GM18511 (cell line): ENCODE measurements at regions not wholly inside any gene's neighbourhood (a gene's known extent, or its start where the extent isn't known, plus 50 kb on each side); places are given as distances from the start of the nearest gene placed in this dataset.

ENCODE experiments used
- ATAC-seq: cut with Tn5 transposase; IDR thresholded peaks from one replicate; pipeline ENCODE4 v1.9.1; 2021; ENCODE audit warnings: mild to moderate bottlenecking, moderate library complexity; ENCODE audit not compliant: unreplicated experiment

DNA sequence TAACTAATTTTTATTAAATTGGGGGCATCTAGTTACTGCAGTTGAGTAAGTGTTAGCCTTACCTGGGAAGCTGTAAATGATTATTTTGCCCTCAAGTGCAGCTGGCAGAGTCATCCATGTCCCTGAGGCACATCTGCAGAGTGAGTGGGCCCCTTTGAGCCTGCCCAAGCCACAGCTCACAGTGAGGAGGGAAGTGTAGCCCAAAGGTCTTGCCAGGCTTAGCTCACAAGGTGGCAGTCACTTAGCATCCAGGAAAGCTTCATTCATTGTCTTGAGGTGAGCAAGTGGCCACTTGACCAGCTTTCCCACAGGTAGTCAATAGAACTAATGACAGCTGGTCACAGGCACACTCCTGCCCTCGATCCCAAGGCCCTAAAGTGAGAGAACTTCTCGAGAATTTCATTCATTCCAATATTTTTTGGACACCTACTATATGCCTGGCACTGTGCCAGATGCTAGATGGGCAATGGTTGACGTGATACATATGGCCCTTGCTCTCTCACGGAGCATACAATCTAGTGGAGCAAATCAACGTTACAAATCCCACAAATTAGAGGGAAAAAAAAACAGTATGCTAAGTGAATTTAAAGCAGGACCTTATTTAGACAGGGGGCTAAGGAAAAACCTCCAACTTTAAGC lies 163.3 kb upstream of the IL12A start:
- ATAC-seq, result no peak

DNA sequence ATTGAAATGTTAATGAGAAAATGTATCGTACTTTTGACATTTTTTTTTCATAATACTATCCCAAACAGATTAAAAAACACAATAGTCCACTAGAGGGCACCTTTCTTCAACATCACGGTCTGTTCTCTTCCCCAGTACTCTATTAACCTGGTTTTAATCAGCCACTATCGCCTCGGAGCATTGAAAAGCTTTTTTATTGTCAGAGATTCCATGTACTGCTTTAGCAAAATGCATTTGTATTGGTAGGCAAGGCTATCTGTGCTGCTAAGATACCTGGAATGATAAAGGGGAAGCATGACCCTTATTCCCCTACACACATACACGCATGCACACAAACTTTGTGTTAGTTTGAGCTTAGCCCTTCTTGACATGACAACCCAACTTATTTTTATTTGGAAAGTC lies 160.1 kb upstream of the IL12A start:
- peak; percentile 32 for ATAC-seq

DNA sequence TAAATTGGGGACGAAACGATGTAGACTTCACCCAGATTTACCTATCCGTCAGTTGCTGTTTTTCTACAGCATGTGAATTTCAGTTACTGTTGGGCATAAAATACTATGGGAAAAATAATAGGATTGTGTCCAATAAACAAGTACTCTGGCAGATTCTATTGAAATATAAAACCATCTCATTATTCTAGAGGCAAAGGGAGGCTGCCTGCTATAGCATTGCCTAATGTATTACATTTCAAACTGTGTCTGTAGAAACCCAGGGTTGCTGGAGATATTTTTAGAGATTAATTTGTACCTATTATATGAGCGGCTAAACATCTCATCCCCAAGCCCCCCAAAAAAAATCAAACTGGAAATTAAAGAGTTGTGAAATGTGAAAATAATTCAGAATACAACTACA lies 159.6 kb upstream of the IL12A start:
- ATAC-seq, result no peak

DNA sequence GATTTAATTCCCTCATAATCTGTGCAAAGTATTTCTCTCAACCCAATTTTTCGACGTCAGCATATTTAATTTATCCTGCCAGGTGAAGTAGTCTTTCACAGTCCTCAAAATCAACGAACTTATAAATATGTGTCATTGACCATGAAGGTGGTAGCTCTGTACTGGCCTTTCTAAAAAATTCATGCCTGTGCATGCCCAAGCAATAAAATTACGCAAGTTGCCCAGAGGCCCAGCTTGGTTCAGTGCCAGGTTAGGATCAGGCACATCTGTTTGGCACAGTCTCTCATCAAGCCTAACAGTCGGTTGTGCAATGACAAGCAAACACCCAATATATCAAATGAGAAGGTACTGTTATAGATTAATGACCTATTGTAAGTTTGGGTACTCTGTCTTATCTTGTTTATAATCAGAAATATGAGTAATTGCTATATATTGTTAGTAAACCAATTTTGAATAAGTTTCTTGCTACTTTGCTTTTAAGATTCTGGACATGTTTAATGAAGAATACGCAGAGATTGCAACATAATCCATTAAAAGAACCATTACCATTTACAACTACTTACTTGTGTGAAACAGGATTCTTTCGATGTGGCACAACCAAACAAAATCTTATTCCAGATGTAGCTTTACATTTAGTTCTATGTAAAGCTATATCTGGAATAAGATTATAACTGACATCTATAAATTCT lies 159.0 kb upstream of the IL12A start:
- no peak for ATAC-seq

DNA sequence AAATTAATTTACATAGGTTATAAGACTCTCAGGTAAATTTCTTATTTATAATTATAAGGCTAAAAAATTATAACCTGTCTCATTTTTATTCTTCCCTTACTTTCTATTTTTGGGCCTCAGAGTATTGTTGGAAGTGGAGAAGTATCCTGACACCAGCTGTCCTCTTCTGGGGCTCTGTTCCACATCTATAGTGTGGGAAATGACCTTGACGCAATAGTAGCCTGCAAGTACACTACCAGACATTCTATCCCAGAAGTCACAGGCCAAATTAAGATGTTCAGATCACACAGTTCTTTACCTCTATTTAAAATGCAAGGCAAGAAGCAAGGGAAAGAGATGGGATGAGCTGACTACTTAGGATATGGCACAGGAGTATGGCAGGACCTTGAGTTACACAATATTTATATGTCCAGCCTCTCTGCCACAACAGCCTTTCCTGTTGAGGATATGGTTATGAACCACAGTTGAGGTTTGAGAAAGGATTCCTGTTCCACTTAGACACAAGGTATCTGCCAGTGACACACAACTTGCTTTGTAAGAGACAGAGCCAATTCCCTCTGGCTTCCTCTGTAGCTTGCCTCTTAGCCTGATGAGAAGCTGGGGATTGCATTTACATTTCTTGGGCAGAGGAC lies 158.0 kb upstream of the IL12A start:
- ATAC-seq, result no peak

DNA sequence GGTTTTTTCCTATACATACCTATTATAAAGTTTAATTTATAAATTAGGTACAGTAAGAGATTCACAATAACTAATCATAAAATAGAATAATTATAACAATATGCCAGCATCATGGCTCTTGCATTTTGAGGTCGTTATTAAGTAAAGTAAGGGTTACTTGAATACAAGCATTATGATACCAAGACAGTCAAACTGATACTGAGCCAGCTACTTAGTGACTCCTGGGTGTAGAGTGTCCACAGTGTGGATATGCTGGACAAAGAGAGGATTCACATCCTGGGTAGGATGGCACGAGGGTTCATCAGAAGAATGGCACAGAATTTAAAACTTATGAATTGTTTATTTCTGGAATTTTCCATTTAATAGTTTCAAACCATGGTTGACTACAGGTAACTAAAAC lies 157.2 kb upstream of the IL12A start:
- peak; percentile 51 for ATAC-seq

DNA sequence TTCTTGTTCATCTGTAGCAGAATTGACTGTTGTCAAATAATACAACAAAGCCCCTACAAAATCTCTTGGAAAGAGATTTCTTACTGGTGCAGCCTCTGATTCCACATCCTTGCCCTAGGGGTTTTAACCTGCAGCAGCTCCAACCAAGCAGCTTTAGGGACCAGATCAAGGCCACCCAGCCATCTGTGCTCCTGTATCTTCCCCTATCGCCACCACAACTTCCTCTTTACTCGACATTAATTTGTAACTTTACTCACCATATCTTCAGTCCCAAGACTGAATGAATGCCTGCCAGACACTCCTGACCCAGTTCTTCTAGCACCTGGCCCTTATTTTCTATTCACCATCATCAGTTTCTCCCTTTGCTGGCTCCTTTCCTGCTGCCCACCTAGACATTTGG lies 156.6 kb upstream of the IL12A start:
- ATAC-seq, result peak; percentile 95

DNA sequence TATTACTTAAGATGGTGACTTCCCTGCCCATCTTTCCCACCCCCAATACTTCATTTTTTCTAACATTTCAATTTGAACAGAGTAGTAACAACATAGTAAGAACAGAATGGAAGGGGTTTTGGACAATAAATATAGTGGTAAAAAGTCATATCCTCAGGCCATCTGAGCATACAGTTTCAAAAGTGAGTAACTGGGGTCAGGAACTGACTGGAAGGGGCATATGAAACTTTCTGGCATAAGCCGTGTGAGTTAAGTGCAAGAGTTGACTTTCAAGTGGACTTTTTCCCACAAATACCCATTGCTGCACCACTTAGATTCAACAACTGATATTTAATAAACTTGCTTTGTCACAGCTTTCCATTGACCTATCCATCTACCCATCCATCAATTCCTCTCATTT lies 153.5 kb upstream of the IL12A start:
- ATAC-seq, result no peak

DNA sequence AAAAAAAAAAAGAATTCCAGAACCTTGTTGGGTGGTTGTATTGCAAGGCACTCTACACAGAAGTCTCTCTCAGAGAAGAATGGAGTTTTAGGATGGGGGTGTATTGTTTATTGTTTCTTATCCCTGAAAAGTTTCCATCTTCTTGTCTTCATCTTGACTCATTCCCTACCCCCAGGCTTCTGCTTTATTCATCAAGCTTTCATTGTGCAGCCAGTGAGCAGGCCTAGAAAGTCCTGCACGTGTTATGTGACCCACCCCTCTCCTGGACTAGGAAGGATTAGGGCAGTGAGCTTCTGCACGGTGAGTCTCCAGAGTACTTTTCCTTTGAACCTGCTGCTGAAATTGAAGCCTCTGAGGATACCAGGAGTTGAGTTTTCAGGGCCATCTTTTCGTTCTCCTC lies 150.9 kb upstream of the IL12A start:
- ATAC-seq, result no peak

DNA sequence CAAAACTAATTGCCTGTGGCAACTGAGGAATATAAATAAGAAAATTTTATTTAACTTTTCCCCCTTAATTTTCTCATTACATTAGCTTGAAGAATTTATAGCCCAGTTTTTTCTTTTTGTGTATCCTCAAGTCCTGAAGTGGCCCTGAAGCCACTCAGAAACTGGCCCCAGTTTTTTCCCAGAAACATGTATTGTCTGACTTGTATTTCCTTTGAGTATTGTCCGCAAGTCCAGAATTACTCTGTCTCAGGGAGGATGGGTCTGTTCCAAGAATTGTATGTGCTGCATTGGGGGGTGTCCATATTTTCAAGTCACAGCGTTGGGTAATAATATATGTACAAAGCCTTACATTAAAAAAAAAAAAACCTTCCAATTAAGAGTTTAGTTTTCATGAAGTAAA lies 149.7 kb upstream of the IL12A start:
- no peak for ATAC-seq

DNA sequence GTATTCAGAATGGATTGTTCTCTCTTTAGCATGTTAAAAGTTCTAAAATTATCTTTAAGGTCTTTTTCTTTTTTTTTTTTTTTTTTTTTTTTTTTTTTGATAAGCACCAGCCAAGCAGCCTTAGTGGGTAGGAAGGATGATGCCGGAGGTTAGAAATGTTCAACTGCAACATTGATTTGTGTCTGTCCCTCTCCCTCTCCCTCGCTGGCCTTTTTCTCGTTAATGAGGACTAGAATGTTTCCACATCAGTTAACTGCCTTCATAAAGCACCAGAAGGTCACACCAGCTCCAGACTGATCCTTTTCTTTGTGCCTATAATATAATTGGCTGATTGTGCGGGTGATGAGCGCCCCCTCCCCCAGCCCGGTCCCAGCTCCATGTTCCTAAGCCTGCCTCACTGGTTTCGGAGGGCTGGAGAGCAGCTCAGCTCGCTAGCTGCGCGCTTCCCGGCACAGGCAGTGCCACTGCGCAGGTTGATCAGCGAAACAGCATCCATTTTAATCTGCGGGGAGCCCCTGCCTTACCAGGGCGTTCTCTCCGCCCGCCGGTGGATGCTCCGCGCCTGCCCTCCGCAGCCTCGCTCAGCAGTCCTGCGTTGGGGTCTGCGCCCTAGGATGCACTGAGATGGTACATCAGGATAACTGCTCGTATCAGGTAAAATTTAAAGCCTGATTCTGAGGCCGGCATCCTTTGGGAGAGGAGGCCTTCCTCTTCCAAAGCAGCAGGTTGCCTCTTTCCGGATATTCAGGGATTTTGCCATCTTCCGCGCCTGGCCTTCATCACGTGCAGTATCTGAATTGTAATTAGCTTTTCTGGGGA lies 148.9 kb upstream of the IL12A start, which contains the start of gene SCHIP1:
TSS of gene SCHIP1 (plus strand) at position 301 of the 819 bp plus-strand sequence.
- peak; percentile 77 for ATAC-seq

DNA sequence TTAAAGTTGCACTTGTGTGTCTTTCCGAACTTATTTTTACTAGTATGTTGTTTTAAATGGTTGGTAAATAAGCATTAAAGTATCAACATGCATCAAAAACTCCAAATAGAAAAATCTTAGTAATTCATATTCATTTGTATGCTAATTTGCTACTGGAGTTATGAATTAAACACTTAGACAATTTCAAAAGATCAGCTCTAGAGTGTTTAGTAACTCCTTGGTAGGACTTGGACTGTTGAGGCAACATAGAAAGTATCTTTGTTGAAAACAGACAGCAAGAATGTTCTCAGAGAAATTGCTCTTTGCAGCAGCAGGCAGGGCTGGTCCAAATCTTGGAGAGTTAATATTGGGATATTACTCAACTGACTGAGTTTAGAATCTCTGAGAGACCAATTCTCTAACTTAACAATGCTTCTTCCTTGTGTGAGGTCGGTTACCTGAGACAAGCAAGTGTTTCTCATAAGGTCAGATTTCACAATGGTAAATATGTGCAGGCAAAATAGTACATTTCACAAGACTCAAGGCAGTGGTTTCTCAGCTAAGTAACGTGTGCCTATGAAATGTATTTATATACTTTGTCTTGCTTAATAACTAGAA lies 147.8 kb upstream of the IL12A start:
- ATAC-seq, result no peak

DNA sequence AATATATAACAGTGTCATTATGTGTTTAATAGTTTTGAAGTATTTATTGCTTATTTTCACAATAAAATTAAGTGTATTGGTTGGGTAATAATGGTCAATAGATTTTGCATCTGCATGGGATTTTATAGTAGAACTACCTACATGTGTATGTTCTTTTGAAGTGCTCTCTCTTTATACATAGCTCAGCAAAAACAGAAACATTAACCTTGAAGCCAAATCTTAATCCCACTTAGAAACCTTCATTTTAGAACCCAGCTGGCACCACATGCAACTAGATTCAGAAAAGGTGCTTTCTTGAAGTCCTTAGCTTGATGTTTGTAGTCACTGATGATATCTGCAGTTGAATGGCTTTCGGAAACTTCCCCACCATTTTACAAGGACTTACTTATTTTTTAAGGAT lies 146.9 kb upstream of the IL12A start:
- no peak for ATAC-seq

DNA sequence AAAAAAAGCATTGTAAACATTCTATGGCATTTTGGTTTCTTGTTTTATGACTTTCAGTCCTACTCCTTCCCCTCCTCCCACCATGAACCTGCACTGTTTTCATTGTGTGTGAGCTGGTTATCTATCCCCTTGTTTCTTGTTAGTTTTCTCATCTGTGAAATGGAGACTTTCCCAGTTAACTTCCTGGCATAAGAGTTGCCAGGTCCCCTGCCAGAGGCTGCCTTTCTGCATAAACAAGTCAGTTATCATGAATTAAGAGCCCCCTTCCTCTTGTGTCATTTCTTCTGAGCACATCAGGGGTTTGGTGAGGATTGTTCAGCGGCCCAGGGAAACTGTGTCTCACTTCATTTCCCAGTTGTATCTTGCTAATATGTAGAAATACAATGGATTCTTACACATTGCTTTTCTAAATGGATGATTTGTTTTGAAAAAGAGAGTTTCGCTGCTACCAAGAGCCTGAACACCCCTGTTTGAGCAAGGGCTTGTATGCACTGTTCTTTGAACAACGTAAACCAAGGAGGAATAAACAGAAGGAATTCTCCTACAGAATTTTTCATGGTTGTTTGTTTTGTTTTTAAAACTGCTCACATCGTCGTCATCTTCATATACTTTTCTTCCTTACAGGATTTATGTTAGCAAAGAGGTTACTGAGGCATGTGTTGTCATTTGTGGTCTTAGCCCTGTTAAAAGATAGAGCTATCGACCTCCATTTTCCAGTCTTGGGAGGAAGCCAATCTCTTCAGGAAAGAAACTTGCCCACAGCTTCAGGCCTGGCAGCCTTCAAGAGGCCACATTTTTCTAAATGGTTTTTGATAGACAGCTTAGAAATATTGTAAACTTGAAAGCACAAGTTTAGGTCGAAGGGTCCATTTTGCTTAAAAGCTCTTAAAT lies 144.6 kb upstream of the IL12A start:
- ATAC-seq, result no peak

DNA sequence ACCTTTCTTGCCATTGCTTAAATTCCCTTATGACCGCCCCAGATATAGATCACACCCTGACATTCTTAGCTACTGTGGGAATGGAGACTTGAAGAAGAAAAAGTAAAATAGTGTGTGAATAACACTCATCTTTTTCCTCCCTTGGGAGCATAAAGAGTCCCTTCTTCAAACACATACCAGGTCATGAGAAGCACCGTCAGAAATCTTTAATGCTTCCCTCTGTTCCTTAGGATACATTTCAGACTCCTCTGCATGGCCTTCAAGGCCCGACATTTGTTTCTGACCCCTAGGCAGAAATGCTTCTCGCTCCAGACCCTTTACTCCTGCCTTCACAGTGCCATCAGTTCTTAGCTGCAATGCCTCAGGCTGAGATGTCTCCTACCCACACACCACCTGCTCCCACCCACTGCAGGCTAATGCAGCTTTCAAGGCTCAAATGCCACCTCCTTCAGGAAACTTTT lies 143.8 kb upstream of the IL12A start:
- ATAC-seq, result no peak

DNA sequence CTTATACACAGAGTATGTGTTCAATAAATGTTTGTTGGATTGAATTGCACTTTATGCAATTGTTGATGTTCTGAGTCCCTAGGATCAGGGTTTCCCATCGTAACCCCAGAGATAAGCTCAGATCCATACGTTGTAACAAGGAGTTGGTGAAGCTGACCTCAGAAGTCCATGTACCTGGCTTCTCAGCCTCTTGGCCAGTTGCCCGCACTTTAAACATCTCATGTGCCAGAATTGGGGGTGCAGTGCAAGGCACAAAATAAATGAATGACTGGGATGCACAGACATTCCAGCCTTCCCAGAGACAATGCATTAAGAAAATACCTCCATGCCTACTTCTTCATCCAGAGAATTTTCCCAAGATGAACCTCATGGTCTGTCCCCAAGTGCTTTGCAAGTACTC lies 142.9 kb upstream of the IL12A start:
- no peak for ATAC-seq

DNA sequence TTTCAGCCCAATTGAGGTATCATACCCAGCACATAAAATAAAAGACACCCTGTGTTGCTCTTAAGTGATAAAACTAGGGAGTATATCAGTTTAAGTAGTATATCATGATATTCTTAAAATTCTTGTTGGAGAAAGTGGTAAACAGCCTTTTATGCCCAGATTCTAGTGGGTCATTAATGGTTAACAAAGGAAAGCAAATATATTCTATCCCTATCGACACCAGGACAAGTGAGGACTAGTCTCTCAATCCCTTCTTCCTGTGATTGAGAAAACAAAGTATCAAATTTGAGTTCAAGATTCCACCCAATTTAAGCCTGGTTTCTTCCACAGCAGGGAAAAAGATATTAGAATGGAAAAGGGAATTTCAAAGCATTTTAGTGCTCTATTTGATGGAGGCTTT lies 142.4 kb upstream of the IL12A start:
- no peak for ATAC-seq

DNA sequence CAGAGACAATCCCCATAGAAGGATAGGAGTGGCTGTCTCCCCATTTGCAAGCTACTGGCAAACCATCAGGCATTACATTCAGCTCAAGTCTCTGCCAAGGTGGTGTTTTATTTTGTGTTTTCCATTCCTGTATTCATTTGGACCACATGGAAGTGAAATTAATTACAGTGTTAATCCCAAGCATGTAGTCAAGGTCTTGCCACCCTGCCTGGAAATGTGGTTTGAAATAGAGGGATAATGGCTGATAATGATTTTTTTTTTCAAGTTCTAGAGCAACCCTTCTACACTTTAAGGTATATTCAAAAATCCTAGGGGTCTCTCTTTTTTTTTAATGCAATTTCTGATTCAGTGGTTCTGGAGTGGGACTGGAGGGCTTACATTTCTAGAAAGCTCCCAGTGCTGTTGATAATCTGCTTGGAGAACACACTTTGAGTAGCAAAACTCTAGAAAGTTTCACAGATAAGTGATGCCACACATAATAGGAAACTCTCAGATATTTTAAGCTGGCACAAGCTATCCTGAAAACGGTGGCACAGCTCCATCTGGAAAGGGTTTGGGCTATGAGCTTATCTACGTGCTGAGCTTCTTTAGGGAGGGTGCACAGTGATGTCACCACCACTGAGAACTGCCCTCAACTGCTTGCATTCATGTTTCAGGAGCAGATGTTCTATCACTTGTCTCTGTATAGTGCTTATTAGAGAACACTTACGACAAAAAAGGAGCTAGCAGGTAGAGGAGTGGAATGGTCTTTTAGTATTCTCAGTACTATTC lies 140.1 kb upstream of the IL12A start:
- no peak for ATAC-seq

DNA sequence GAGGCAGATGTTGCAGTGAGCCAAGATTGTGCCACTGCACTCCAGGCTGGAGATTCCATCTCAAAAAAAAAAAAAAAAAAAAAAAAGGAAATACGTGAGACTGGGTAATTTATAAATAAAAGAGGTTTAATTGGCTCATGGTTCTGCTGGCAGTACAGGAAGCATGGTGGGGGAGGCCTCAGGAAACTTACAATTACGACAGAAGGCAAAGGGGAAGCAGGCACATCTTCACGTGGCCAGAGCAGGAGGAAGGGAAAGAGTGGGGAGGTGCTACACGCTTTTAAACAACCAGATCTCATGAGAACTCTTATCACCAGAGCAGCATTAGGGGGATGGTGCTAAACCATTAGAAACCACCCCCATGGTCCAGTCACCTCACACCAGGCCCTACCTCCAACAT lies 138.2 kb upstream of the IL12A start:
- ATAC-seq, result no peak
